Mesothelial cell of epicardium (in vitro differentiated cells): ENCODE measurements at regions not wholly inside any gene's neighbourhood (a gene's known extent, or its start where the extent isn't known, plus 50 kb on each side); places are given as distances from the start of the nearest gene placed in this dataset.

ENCODE experiments used
- DNase-seq, 2 experiments: peaks; one replicate each; pipeline ENCODE4 v3.0.0; 2021; ENCODE audit warnings: low spot score in 2 of 2; ENCODE audit not compliant: unreplicated experiment in 2 of 2
- H3K27ac Mint-ChIP-seq: 2 replicates; pipeline ENCODE4 v1.8.0; 2021; ENCODE audit warnings: mixed read lengths
- H3K27me3 Mint-ChIP-seq: 2 replicates; pipeline ENCODE4 v1.8.0; 2021; ENCODE audit warnings: low read depth, mixed read lengths
- H3K36me3 Mint-ChIP-seq: 2 replicates; pipeline ENCODE4 v1.8.0; 2021; ENCODE audit warnings: mixed read lengths
- H3K4me1 Mint-ChIP-seq: 2 replicates; pipeline ENCODE4 v1.8.0; 2021; ENCODE audit warnings: mixed read lengths
- H3K4me3 Mint-ChIP-seq: 2 replicates; pipeline ENCODE4 v1.8.0; 2021; ENCODE audit warnings: mild to moderate bottlenecking, moderate library complexity, mixed read lengths
- H3K9me3 Mint-ChIP-seq: 2 replicates; pipeline ENCODE4 v1.8.0; 2021; ENCODE audit warnings: mixed read lengths
- CTCF ChIP-seq: fragments of 200-600 bp; sonication (generic); IDR thresholded peaks from one replicate; pipeline ENCODE4 v1.5.0; 2021; ENCODE audit warnings: antibody characterized with exemption; ENCODE audit not compliant: unreplicated experiment

- peaks cover 54% of the 10 kb centered on the region for H3K9me3 Mint-ChIP-seq
- H3K4me1 Mint-ChIP-seq, result no peaks in the 10 kb centered on the region
- no peak for DNase-seq
- no peak overlapping the region for H3K27ac Mint-ChIP-seq
- TF ChIP-seq CTCF, result no peak
- no peak overlapping the region for H3K4me3 Mint-ChIP-seq
- H3K27me3 Mint-ChIP-seq, result no peaks in the 10 kb centered on the region
- H3K36me3 Mint-ChIP-seq, result peaks cover 12% of the 10 kb centered on the region
Observed at GRCh38 chr11:122383186-122383585, 267.2 kb upstream of the BLID start.

GRCh38 chr11:122375687-122376399, 259.8 kb upstream of the BLID start:
- Mint-ChIP-seq H3K4me3 (no peak overlapping the region), H3K9me3 (peaks cover 44% of the 10 kb centered on the region), H3K27ac (no peak overlapping the region), H3K4me1 (no peaks in the 10 kb centered on the region), H3K36me3 (peaks cover 6% of the 10 kb centered on the region), H3K27me3 (peaks cover 3% of the 10 kb centered on the region)
- TF ChIP-seq CTCF, result no peak
- DNase-seq, result no peak

- DNase-seq, result no peak
- Mint-ChIP-seq H3K27me3 (no peaks in the 10 kb centered on the region), H3K9me3 (no peaks in the 10 kb centered on the region), H3K27ac (no peak overlapping the region), H3K4me1 (peaks cover 36% of the 10 kb centered on the region), H3K36me3 (no peaks in the 10 kb centered on the region), H3K4me3 (no peak overlapping the region)
- TF ChIP-seq CTCF, result no peak
Observed at GRCh38 chr11:122368796-122369195, 252.8 kb upstream of the BLID start.

- no peak for TF ChIP-seq CTCF
- H3K27me3 Mint-ChIP-seq, result no peaks in the 10 kb centered on the region
- H3K4me3 Mint-ChIP-seq, result peak overlapping the region; percentile 65
- peak overlapping the region; percentile 92 for H3K27ac Mint-ChIP-seq
- H3K36me3 Mint-ChIP-seq, result peaks cover 2% of the 10 kb centered on the region
- DNase-seq, result no peak
- H3K9me3 Mint-ChIP-seq, result no peaks in the 10 kb centered on the region
- peaks cover 36% of the 10 kb centered on the region for H3K4me1 Mint-ChIP-seq
Observed at GRCh38 chr11:122367809-122368231, 251.8 kb upstream of the BLID start.

GRCh38 chr11:122365610-122366360, 249.8 kb upstream of the BLID start:
- Mint-ChIP-seq H3K27me3 (no peaks in the 10 kb centered on the region), H3K9me3 (peaks cover 7% of the 10 kb centered on the region), H3K27ac (peak overlapping the region; percentile 69), H3K4me1 (peaks cover 36% of the 10 kb centered on the region), H3K4me3 (peak overlapping the region; percentile 63), H3K36me3 (peaks cover 9% of the 10 kb centered on the region)
- DNase-seq, result no peak
- no peak for TF ChIP-seq CTCF
